ENCODE measurements at regions not wholly inside any gene's neighbourhood (a gene's known extent, or its start where the extent isn't known, plus 50 kb on each side); places are given as distances from the start of the nearest gene placed in this dataset.

GRCh38 chr7:33810356-33810755 lies 95.0 kb upstream of the BMPER start:
- intact Hi-C loops (cut with micrococcal nuclease; ENCODE audit: unreplicated experiment) (no loop called here), in situ Hi-C loops (cut with HindIII; ENCODE audit: low pct_unique_long_range_greater_than_20kb, low sequenced_read_pairs) (no loop called here)
- H3K27ac ChIP-seq (ENCODE audit: low read length) = no peak overlapping the region
- DNase-seq (ENCODE audit: low read depth, low spot score) (no peak), ATAC-seq (no peak)
- TF ChIP-seq REST (IDR thresholded peaks at IDR 0.05; ENCODE audit: insufficient read depth in 1 of 2, low read depth in 2 of 2, low read length in 1 of 2) (no peak), SIN3A (IDR thresholded peaks at IDR 0.05; ENCODE audit: borderline replicate concordance, insufficient read depth, low read depth, low read length) (no peak), TCF7L2 (IDR thresholded peaks at IDR 0.05; ENCODE audit: low read depth, low read length) (no peak), CTCF (IDR thresholded peaks at IDR 0.05) (no peak), POLR2AphosphoS5 (IDR thresholded peaks at IDR 0.05; ENCODE audit: low read depth, low read length) (no peak)
- no peaks in the 10 kb centered on the region; the same call in 1 of the 2 replicates for H3K4me1 ChIP-seq (ENCODE audit: control insufficient read depth, insufficient read depth, low read length)
- no peak overlapping the region for H3K4me3 ChIP-seq (ENCODE audit: low read depth in 2 of 2, low read length in 2 of 2)
- ChIA-PET CTCF (no interaction called here), POLR2A (no interaction called here)
- no peaks in the 10 kb centered on the region for H3K9me3 ChIP-seq (ENCODE audit: control insufficient read depth, insufficient read depth, low read depth, low read length)
- H3K27me3 ChIP-seq (ENCODE audit: control insufficient read depth, insufficient read depth, low read length) = no peaks in the 10 kb centered on the region
- no TSS peak for BruUV-seq (replicated peaks)
- H3K36me3 ChIP-seq (ENCODE audit: control insufficient read depth, insufficient read depth, low read length) = no peaks in the 10 kb centered on the region

GRCh38 chr7:33813331-33813730 lies 92.0 kb upstream of the BMPER start:
- no peaks in the 10 kb centered on the region for H3K27me3 ChIP-seq (ENCODE audit: control insufficient read depth, insufficient read depth, low read length)
- BruUV-seq (replicated peaks) = no TSS peak
- intact Hi-C loops (cut with micrococcal nuclease; ENCODE audit: unreplicated experiment) = no loop called here
- POLR2A ChIA-PET = no interaction called here
- H3K4me3 ChIP-seq (ENCODE audit: low read depth in 2 of 2, low read length in 2 of 2) = no peak overlapping the region
- CTCF ChIA-PET = no interaction called here
- no peak for DNase-seq (ENCODE audit: low read depth, low spot score)
- ATAC-seq = no peak
- in situ Hi-C loops (cut with HindIII; ENCODE audit: low pct_unique_long_range_greater_than_20kb, low sequenced_read_pairs) = no loop called here
- no peaks in the 10 kb centered on the region for H3K36me3 ChIP-seq (ENCODE audit: control insufficient read depth, insufficient read depth, low read length)
- H3K9me3 ChIP-seq (ENCODE audit: control insufficient read depth, insufficient read depth, low read depth, low read length) = no peaks in the 10 kb centered on the region
- H3K27ac ChIP-seq (ENCODE audit: low read length) = no peak overlapping the region
- TF ChIP-seq SIN3A (IDR thresholded peaks at IDR 0.05; ENCODE audit: borderline replicate concordance, insufficient read depth, low read depth, low read length) = no peak
- TF ChIP-seq REST (IDR thresholded peaks at IDR 0.05; ENCODE audit: insufficient read depth in 1 of 2, low read depth in 2 of 2, low read length in 1 of 2) = no peak
- TF ChIP-seq TCF7L2 (IDR thresholded peaks at IDR 0.05; ENCODE audit: low read depth, low read length) = no peak
- TF ChIP-seq CTCF (IDR thresholded peaks at IDR 0.05) = no peak
- TF ChIP-seq POLR2AphosphoS5 (IDR thresholded peaks at IDR 0.05; ENCODE audit: low read depth, low read length) = no peak
- H3K4me1 ChIP-seq (ENCODE audit: control insufficient read depth, insufficient read depth, low read length) = no peaks in the 10 kb centered on the region; the same call in 1 of the 2 replicates
